ENCODE measurements at regions not wholly inside any gene's neighbourhood (a gene's known extent, or its start where the extent isn't known, plus 50 kb on each side); places are given as distances from the start of the nearest gene placed in this dataset.

DNA sequence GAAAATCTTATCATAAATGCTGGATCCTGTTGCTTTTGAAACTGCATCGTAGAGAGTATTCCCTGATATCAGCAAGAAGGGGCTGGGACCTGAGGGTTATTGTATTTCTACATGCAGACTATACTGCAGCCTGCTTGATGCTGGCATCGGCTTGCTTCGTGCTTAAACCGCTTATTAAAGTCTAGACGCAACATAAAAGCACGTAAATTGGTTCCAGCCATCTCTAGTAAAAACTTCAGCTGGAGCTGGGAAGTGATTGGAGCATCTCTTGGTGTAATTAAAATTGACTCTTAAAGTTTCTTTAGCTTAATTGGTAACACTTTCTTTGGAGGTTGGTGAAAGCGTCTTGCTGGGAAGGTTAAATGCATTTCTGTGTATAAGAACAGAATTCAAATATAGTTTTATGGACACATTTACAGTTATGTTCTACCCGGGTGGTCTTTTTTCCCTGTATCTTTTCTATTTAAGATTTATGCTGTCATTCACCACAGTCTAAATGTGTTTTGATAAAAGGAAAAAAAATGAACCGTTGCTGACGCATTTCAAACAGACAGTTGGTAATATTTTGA lies 139.0 kb upstream of the JAG1 start:
- TF ChIP-seq EZH2phosphoT487 (IDR thresholded peaks at IDR 0.05) (no peak), EZH2 (IDR thresholded peaks at IDR 0.05) (no peak)
- TF ChIP-seq, protein P1, sequence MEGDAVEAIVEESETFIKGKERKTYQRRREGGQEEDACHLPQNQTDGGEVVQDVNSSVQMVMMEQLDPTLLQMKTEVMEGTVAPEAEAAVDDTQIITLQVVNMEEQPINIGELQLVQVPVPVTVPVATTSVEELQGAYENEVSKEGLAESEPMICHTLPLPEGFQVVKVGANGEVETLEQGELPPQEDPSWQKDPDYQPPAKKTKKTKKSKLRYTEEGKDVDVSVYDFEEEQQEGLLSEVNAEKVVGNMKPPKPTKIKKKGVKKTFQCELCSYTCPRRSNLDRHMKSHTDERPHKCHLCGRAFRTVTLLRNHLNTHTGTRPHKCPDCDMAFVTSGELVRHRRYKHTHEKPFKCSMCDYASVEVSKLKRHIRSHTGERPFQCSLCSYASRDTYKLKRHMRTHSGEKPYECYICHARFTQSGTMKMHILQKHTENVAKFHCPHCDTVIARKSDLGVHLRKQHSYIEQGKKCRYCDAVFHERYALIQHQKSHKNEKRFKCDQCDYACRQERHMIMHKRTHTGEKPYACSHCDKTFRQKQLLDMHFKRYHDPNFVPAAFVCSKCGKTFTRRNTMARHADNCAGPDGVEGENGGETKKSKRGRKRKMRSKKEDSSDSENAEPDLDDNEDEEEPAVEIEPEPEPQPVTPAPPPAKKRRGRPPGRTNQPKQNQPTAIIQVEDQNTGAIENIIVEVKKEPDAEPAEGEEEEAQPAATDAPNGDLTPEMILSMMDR (IDR thresholded peaks at IDR 0.05): no peak
